IMR-90 (cell line): ENCODE measurements at regions not wholly inside any gene's neighbourhood (a gene's known extent, or its start where the extent isn't known, plus 50 kb on each side); places are given as distances from the start of the nearest gene placed in this dataset.

Experiments used
- CEBPB ChIP-seq: IDR thresholded peaks from 2 replicates; pipeline ENCODE4 v1.6.1; 2012; ENCODE audit warnings: low read depth, low read length, improper control_type of control experiment
- CTCF ChIP-seq: conservative IDR thresholded peaks from 2 replicates; pipeline ENCODE4 v1.5.1; 2012; ENCODE audit warnings: mild to moderate bottlenecking, low read depth, low read length, improper control_type of control experiment
- MAFK ChIP-seq: IDR thresholded peaks from 2 replicates; pipeline ENCODE4 v1.6.1; 2012; ENCODE audit warnings: low read depth, low read length, improper control_type of control experiment
- MAZ ChIP-seq: IDR thresholded peaks from 2 replicates; pipeline ENCODE4 v1.6.1; 2012; ENCODE audit warnings: low read depth, mild to moderate bottlenecking, low read length, improper control_type of control experiment, moderate library complexity, borderline replicate concordance
- POLR2A ChIP-seq: IDR thresholded peaks from 2 replicates; pipeline ENCODE4 v1.6.1; 2012; ENCODE audit warnings: mild to moderate bottlenecking, low read depth, low read length
- RAD21 ChIP-seq: IDR thresholded peaks from 2 replicates; pipeline ENCODE4 v1.6.1; 2012; ENCODE audit warnings: low read length, improper control_type of control experiment
- RCOR1 ChIP-seq: IDR thresholded peaks from 2 replicates; pipeline ENCODE4 v1.6.1; 2012; ENCODE audit warnings: mild to moderate bottlenecking, low read length, improper control_type of control experiment; ENCODE audit not compliant: insufficient replicate concordance
- RFX5 ChIP-seq: IDR thresholded peaks from 2 replicates; pipeline ENCODE4 v1.8.0; 2012; ENCODE audit warnings: low read depth, mild to moderate bottlenecking, low read length, moderate library complexity
- SMC3 ChIP-seq: fragments of 150-350 bp; IDR thresholded peaks from 2 replicates; pipeline ENCODE4 v1.6.1; 2016; ENCODE audit warnings: low read depth, mild to moderate bottlenecking, antibody characterized with exemption, low read length, moderate library complexity
- TF ChIP-seq, protein P1 (sequence below): fragments of 150-350 bp; IDR thresholded peaks from 2 replicates; pipeline ENCODE4 v1.6.1; 2016; ENCODE audit warnings: low read depth, mild to moderate bottlenecking, low read length, moderate library complexity, borderline replicate concordance
- TF ChIP-seq, protein P2 (sequence below): fragments of 150-350 bp; IDR thresholded peaks from 2 replicates; pipeline ENCODE4 v1.6.1; 2017; ENCODE audit warnings: mild to moderate bottlenecking, antibody characterized with exemption, low read length, low read depth

GRCh38 chr4:160184884-160185283, 1082.0 kb downstream of the RAPGEF2 start:
- TF ChIP-seq CTCF, result no peak
- no peak for TF ChIP-seq CEBPB
- TF ChIP-seq POLR2A, result no peak
- no peak for TF ChIP-seq MAFK
- no peak for TF ChIP-seq SMC3
- TF ChIP-seq, protein P1, sequence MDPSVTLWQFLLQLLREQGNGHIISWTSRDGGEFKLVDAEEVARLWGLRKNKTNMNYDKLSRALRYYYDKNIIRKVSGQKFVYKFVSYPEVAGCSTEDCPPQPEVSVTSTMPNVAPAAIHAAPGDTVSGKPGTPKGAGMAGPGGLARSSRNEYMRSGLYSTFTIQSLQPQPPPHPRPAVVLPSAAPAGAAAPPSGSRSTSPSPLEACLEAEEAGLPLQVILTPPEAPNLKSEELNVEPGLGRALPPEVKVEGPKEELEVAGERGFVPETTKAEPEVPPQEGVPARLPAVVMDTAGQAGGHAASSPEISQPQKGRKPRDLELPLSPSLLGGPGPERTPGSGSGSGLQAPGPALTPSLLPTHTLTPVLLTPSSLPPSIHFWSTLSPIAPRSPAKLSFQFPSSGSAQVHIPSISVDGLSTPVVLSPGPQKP, result no peak
- no peak for TF ChIP-seq MAZ
- no peak for TF ChIP-seq RFX5
- no peak for TF ChIP-seq RAD21
- TF ChIP-seq, protein P2, sequence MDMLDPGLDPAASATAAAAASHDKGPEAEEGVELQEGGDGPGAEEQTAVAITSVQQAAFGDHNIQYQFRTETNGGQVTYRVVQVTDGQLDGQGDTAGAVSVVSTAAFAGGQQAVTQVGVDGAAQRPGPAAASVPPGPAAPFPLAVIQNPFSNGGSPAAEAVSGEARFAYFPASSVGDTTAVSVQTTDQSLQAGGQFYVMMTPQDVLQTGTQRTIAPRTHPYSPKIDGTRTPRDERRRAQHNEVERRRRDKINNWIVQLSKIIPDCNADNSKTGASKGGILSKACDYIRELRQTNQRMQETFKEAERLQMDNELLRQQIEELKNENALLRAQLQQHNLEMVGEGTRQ, result no peak
- TF ChIP-seq RCOR1, result no peak
